HFFc6 (cell line): ENCODE measurements at regions not wholly inside any gene's neighbourhood (a gene's known extent, or its start where the extent isn't known, plus 50 kb on each side); places are given as distances from the start of the nearest gene placed in this dataset.

Source experiments
- DNase-seq: peaks from one replicate; pipeline ENCODE4 v3.0.0-alpha.2; 2018
- H3K27ac Mint-ChIP-seq: 2 replicates; pipeline ENCODE4 v1.8.0; 2020; ENCODE audit warnings: mild to moderate bottlenecking, mixed read lengths
- H3K27me3 Mint-ChIP-seq: 2 replicates; pipeline ENCODE4 v1.8.0; 2021; ENCODE audit warnings: mild to moderate bottlenecking, moderate library complexity, mixed read lengths; ENCODE audit not compliant: insufficient read depth
- H3K36me3 Mint-ChIP-seq: 2 replicates; pipeline ENCODE4 v1.8.0; 2021; ENCODE audit warnings: low read depth, mixed read lengths
- H3K4me1 Mint-ChIP-seq: 2 replicates; pipeline ENCODE4 v1.8.0; 2020; ENCODE audit warnings: low read depth, mixed read lengths
- H3K4me3 Mint-ChIP-seq: 2 replicates; pipeline ENCODE4 v1.8.0; 2020; ENCODE audit warnings: mild to moderate bottlenecking, moderate library complexity, mixed read lengths
- H3K9me3 Mint-ChIP-seq: 2 replicates; pipeline ENCODE4 v1.8.0; 2020; ENCODE audit warnings: mild to moderate bottlenecking, mixed read lengths
- CTCF ChIP-seq: fragments of 200-600 bp; sonication (generic); IDR thresholded peaks from 2 replicates; pipeline ENCODE4 v1.5.0; 2021; ENCODE audit warnings: antibody characterized with exemption, mild to moderate bottlenecking

GRCh38 chr11:133678191-133678590 is 145.9 kb upstream of the OPCML start:
- Mint-ChIP-seq H3K4me3 (no peak overlapping the region), H3K27ac (no peak overlapping the region), H3K27me3 (no peaks in the 10 kb centered on the region; the same call in 1 of the 2 replicates), H3K4me1 (no peaks in the 10 kb centered on the region), H3K36me3 (peaks cover 4% of the 10 kb centered on the region; the same call in 1 of the 2 replicates), H3K9me3 (peaks cover 69% of the 10 kb centered on the region)
- TF ChIP-seq CTCF, result no peak
- no peak for DNase-seq

- TF ChIP-seq CTCF, result no peak
- no peak overlapping the region for H3K4me3 Mint-ChIP-seq
- H3K4me1 Mint-ChIP-seq, result no peaks in the 10 kb centered on the region
- H3K36me3 Mint-ChIP-seq, result peaks cover 4% of the 10 kb centered on the region; the same call in 1 of the 2 replicates
- H3K27ac Mint-ChIP-seq, result no peak overlapping the region
- DNase-seq, result no peak
- no peaks in the 10 kb centered on the region; the same call in 1 of the 2 replicates for H3K27me3 Mint-ChIP-seq
- H3K9me3 Mint-ChIP-seq, result peaks cover 70% of the 10 kb centered on the region
Measured at GRCh38 chr11:133677387-133677786, 145.1 kb upstream of the OPCML start.

GRCh38 chr11:133676265-133676664 is 144.0 kb upstream of the OPCML start:
- Mint-ChIP-seq H3K27me3 (no peaks in the 10 kb centered on the region; the same call in 1 of the 2 replicates), H3K9me3 (peaks cover 70% of the 10 kb centered on the region), H3K27ac (no peak overlapping the region), H3K36me3 (peaks cover 4% of the 10 kb centered on the region; the same call in 1 of the 2 replicates), H3K4me1 (no peaks in the 10 kb centered on the region), H3K4me3 (no peak overlapping the region)
- no peak for TF ChIP-seq CTCF
- no peak for DNase-seq

- DNase-seq, result no peak
- Mint-ChIP-seq H3K36me3 (peaks cover 5% of the 10 kb centered on the region; the same call in 1 of the 2 replicates), H3K27me3 (no peaks in the 10 kb centered on the region; the same call in 1 of the 2 replicates), H3K9me3 (peaks cover 54% of the 10 kb centered on the region), H3K27ac (no peak overlapping the region), H3K4me1 (no peaks in the 10 kb centered on the region), H3K4me3 (no peak overlapping the region)
- no peak for TF ChIP-seq CTCF
Measured at GRCh38 chr11:133669371-133670053, 137.2 kb upstream of the OPCML start.

- Mint-ChIP-seq H3K4me3 (no peak overlapping the region), H3K27ac (no peak overlapping the region), H3K9me3 (peaks cover 79% of the 10 kb centered on the region), H3K4me1 (no peaks in the 10 kb centered on the region), H3K27me3 (no peaks in the 10 kb centered on the region; the same call in 1 of the 2 replicates), H3K36me3 (no peaks in the 10 kb centered on the region)
- no peak for DNase-seq
- TF ChIP-seq CTCF, result no peak
Measured at GRCh38 chr11:133663135-133663985, 131.1 kb upstream of the OPCML start.
